ENCODE measurements at regions not wholly inside any gene's neighbourhood (a gene's known extent, or its start where the extent isn't known, plus 50 kb on each side); places are given as distances from the start of the nearest gene placed in this dataset.

GRCh38 chr3:196139281-196139680, 57.4 kb upstream of the TFRC start:
- no peak for TF ChIP-seq ZNF24 (tag by site-specific recombination; IDR thresholded peaks at IDR 0.05)
- no peak for TF ChIP-seq REST (tag by site-specific recombination; IDR thresholded peaks at IDR 0.05)
- no peak for TF ChIP-seq ZNF777 (tag by site-specific recombination; IDR thresholded peaks at IDR 0.05; ENCODE audit: borderline replicate concordance)
- no peak for TF ChIP-seq SP2 (tag by site-specific recombination; IDR thresholded peaks at IDR 0.05)
- TF ChIP-seq ZFP69B (tag by site-specific recombination; IDR thresholded peaks at IDR 0.05): no peak
- no peak for TF ChIP-seq CTCF (tag by site-specific recombination; IDR thresholded peaks at IDR 0.05)
- no peak for TF ChIP-seq PRDM1 (tag by site-specific recombination; IDR thresholded peaks at IDR 0.05)
- TF ChIP-seq ZNF324 (tag by site-specific recombination; IDR thresholded peaks at IDR 0.05): no peak
- no peak for TF ChIP-seq ZNF529 (tag by site-specific recombination; IDR thresholded peaks at IDR 0.05; ENCODE audit: insufficient replicate concordance)
- no peak for TF ChIP-seq ZBTB26 (tag by site-specific recombination; optimal IDR thresholded peaks at IDR 0.05)
- no peak for TF ChIP-seq ZNF114 (tag by site-specific recombination; IDR thresholded peaks at IDR 0.05)
- no peak for TF ChIP-seq ZNF121 (tag by site-specific recombination; IDR thresholded peaks at IDR 0.05)

All from HEK293 (cell line).